DOHH2 (cell line): ENCODE measurements at regions not wholly inside any gene's neighbourhood (a gene's known extent, or its start where the extent isn't known, plus 50 kb on each side); places are given as distances from the start of the nearest gene placed in this dataset.
"Not testable (repeated sequence)": the region's sequence is repeated elsewhere in the genome, so short reads cannot be mapped to it uniquely, and the experiment has no call there.

Experiments
- CTCF ChIP-seq: fragments of 200-600 bp; sonication (generic); IDR thresholded peaks from one replicate; pipeline ENCODE4 v1.5.1; 2014; ENCODE audit warnings: antibody characterized with exemption, mild to moderate bottlenecking, low read depth, low read length; ENCODE audit not compliant: poor library complexity, severe bottlenecking
- EZH2phosphoT487 ChIP-seq: fragments of 200-600 bp; sonication (generic); IDR thresholded peaks from 2 replicates; pipeline ENCODE4 v1.6.1; 2017; ENCODE audit warnings: borderline replicate concordance, mild to moderate bottlenecking, antibody characterized with exemption, low read length, moderate library complexity, mixed read lengths

- not testable (repeated sequence) for TF ChIP-seq CTCF, EZH2phosphoT487
Measured at GRCh38 chr16:29190553-29191431, 205.9 kb downstream of the LAT start.
